ENCODE measurements at regions not wholly inside any gene's neighbourhood (a gene's known extent, or its start where the extent isn't known, plus 50 kb on each side); places are given as distances from the start of the nearest gene placed in this dataset.

- peak; percentile 2 for DNase-seq (ENCODE audit: low read depth)
These were observed 120.9 kb downstream of the SAMMSON start for GRCh38 chr3:70120357-70120966.

DNA sequence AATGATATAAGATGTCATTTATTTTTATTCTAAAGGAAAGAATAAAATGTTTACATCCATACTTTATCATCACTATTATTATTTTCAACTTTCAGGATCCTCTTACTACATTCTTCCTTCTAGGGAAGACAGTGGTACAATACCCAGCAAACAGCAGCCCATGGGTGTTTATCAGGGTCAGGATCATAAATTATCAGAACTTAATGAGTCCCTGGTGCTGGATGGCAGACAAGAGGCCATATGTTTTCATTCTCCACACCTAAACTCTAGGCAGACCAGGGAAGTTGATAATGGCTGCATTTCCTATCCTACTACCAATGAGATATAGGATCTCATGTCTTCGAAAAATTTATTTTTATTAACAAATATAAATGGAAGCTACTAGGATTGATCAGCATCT lies 127.7 kb downstream of the SAMMSON start:
- no peak for DNase-seq (ENCODE audit: low read depth)

GRCh38 chr3:70137366-70137765 lies 137.8 kb downstream of the SAMMSON start:
- DNase-seq (ENCODE audit: low read depth): no peak

DNA sequence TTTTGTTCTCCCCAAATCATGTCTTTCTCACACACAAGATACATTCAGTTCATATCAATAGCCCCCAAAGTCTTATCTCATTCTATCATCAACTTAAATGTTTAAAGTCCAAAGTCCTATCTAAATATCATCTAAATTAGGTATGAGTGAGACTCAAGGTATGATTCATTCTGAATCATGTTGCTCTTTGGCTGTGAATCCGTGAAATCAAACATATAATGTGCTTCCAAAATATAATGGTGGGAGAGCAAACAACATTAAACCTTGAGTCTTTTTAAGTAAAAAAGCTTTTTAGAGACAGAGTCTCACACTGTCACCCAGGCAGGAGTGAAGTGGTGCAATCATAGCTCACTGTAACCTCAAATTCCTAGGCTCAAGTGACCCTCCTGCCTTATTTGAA lies 139.1 kb downstream of the SAMMSON start:
- no peak for DNase-seq (ENCODE audit: low read depth)

All from activated gamma-delta T cell treated with anti-CD3 and anti-CD28 coated beads, Interleukin-2, amount 50 U/mL, for 16 hours (primary cell).